HG02588 (cell line): ENCODE measurements at regions not wholly inside any gene's neighbourhood (a gene's known extent, or its start where the extent isn't known, plus 50 kb on each side); places are given as distances from the start of the nearest gene placed in this dataset.

Experiments
- ATAC-seq: cut with Tn5 transposase; IDR thresholded peaks from one replicate; pipeline ENCODE4 v1.9.1; 2021; ENCODE audit warnings: mild to moderate bottlenecking, moderate library complexity; ENCODE audit not compliant: unreplicated experiment

DNA sequence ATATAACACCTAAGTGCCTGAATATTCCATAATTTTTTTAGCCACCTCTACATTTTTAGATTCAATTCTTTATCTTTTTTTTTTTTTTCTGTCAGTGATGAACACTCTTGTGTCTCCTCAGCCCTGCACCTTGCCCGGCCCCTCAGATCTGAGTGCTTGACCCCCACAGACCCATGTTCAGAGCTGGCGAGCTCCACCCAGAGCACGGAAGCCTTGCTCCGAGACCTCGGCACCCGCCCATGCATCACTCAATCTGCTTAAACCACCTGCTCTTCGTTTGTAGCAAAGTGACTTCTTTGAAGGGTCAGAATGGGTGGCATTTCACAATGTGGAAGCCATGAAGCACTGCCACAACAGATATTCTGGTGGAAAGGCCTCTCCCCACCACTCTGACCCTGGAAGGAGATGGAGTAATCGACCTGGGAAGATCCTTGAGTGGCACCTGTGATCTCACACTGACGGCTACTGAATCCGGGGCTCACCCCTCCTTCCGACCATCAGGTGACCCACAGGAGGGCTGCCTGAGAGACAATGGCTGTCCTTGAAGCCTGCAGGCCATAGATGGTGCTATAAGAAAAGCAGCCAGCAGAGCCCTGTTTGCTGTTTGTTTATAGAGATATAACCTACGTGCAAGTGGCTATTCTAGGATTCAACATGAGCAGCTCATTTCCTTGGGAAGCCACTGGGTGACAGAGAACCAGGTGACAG is 261.1 kb upstream of the IRX4 start:
- no peak for ATAC-seq

DNA sequence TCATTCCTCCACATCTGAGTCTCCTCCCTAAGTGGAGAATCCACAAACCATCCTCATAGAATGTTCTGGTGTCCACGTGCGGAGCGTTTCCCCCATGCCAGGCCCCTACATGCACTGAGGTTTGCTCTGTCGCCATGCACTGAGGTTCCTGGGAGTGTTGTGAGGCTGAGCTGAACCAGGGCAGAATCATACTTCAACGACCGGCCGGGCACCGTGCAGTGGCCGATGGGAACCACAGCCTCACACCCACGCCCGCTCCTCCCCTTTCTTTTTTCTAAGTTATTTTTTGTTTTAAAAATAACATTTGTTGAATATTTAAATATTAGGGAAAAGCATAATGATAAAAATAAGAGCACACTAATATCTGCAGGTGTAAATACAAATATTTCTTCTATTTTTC is 260.4 kb upstream of the IRX4 start:
- no peak for ATAC-seq

DNA sequence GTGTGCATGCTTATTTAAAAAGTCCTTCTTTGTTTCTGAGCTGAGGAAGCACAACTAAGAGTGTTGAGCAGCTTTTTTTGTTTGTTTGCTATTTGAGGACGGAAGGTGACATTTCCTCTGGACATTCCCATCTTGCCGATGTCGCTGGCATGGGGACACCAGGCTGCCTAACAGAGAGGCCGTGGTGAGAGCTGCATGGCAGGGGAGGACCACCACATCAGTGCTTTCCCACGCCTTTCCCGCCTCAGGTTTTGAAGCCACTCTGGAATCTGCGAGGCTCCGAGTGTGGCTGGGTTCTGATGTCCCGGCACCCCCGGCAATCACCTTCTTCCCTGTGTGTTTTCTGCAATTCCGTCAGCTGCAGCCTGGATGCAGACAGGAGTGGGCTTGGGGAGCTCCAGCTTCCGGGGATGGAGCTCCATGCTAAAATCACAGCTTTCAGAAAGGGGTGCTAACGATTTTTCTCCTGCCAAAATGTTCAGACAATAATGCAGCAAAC is 259.8 kb upstream of the IRX4 start:
- ATAC-seq, result no peak

DNA sequence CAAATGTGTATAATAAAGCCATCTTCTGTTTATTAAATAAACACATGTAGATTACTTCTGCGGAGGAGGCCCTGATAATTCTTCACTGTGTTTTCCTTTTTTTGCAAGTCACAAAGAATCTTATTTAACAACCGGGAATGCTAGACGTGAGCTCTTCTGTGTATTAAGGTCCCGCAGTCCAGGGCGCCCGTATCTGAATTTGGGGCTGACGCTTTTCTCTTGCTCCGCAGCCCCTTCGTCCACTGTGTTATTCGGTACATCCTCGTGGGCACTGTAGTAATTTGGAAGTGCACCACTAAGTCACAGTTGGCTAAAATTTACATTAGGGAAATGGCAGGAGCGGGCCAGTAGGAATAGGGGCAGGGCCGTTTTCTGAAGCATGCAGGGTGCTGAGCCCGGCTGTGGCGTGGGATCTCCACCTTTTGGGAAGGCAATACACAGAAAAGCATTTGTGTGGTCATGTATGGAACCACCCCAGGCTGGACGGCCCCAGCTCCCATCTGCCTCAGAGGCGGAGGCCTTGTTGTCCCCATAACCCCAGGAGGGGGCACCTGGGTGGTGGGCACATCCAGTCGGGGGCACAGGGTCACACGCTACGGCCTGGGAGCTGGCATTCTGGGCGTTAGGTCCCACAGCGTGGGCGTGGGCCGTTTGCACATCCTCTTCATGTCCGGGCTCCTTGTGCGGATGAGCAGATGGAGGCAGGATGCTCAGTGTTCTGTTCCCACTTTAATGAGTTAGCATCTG is 258.7 kb upstream of the IRX4 start:
- no peak for ATAC-seq

DNA sequence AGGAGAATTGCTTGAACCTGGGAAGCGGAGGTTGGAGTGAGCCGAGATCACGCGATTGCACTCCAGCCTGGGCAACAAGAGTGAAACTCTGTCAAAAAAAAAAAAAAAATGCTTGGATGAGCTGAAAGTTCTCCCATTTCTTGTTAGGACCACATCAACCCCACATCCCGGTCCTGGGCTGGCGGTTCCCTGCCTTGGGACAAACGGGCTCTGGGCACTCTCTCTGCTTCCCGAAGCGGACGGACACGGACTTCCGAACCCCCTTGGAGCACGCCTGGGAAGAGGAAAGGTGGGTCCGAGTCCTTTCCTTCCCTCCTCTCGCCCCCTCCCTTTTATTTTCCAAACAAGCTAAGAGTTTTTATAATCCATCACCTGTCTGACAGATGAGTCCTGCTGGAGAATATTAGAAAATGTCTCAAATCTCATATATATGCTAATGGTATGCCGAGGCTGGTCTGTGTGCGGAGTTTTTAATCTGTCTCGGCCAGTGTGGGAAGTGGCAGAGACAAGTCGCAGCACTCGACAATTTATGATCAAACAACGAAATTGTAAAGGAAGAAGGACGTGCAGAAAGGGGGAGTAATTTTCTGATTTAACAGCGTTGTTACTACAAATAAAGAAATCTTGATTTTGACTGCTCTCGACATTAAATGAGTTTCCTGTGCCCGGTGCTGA is 257.9 kb upstream of the IRX4 start:
- no peak for ATAC-seq

DNA sequence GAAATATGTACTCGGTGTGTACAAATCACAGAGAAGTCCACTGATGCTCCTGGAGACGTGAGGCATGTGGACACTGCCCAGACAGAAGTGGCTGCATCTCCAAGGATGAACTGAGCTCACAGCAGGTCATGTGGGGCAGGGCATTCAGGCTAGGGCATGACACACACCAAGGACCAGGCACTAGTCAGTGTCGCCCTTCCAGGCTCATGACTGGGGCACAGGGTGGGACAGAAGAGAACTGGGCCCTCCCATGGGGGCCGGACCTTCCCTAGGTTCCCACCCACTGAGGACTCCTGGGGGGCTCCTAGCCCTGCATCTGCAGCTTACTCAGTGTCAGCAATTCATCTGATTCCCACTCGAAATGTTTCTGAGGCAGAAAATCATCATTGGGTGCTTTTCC is 256.8 kb upstream of the IRX4 start:
- no peak for ATAC-seq

DNA sequence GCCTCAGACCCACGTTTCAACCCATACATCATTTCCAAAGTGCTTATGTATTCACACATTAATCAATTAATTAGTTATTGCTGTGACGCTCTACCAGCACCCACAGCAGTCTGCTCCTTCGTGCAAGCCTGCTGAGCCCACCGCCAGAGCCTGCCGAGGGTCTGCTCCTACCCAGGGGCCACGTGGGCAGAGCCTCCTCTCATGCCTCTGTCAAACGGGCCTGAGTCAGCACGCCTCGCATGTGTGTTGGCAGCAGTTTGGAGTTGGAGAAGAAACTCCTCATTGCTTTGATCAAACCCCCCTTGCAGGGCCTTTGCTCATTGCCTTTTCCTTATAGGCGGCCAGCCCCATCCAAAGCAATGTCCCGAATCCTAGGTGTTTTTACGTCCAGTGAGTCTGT is 256.2 kb upstream of the IRX4 start:
- no peak for ATAC-seq

DNA sequence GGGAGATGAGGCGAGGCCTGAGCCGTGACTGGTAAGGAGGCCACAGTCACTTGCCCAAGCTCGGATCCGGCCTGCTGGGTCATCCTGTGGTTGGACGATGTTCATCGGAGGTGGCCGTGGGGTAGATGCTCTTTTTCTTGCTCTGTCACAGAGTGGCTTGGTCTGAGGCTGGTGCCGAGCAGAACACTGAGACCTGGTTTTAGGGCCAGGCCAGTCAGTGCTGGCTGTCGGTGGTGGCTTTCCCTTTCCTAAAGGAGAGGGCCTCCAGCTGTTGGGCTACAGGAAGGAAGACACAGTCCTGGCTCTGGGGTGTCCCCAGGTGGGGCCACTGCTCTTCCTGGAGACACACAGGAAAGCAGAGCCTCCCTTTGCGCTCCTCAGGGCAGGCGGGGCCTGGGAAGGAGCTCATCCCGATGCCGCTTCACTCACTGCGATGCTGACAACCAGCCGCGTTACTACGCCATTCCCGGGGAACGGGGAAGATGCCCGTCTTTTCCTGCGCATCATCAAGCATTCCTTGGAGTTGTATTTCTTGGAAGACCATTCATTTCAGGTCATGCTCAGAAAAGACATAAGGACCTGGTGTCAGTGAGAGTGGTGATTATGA is 254.8 kb upstream of the IRX4 start:
- ATAC-seq, result no peak

DNA sequence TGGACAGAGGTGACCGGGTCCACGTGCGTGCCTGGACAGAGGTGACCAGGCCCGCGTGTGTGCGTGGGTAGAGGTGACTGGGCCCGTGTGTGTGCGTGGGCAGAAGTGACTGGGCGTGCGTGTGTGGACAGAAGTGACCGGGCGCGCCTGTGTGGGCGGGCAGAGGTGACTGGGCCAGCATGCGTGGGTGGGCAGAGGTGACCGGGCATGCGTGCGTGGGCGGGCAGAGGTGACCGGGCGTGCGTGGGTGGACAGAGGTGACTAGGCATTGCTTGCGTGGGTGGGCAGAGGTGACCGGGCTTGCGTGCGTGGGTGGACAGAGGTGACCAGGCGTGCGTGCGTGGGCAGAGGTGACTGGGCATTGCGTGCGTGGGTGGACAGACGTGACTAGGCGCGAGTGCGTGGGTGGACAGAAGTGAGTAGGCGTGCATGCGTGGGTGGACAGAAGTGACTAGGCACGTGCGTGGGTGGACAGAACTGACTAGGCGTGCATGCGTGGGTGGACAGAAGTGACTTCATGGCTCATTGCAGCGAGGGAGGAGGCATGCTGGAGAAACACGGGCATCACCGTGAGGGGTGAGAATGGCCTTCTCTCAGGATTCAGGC is 254.1 kb upstream of the IRX4 start:
- ATAC-seq, result no peak

DNA sequence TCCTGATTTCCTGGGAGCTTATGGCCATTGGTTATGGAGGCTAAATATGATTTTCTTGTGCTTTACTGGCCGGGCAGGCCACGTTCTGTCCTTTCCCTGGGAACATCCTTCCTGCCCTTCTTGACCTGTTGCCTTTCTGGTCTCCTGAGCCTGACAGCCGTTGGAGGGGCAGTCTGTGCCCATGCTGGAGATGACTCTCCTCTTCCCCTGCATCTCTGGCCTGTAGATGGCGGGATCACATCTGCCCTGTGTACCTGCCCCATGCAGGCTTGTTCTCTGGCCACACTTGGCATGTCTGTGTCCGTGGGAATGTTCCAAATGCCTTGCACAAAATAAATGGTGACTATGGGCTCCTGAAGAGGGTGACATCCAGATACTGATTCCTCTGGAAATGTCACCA is 253.1 kb upstream of the IRX4 start:
- ATAC-seq, result no peak

DNA sequence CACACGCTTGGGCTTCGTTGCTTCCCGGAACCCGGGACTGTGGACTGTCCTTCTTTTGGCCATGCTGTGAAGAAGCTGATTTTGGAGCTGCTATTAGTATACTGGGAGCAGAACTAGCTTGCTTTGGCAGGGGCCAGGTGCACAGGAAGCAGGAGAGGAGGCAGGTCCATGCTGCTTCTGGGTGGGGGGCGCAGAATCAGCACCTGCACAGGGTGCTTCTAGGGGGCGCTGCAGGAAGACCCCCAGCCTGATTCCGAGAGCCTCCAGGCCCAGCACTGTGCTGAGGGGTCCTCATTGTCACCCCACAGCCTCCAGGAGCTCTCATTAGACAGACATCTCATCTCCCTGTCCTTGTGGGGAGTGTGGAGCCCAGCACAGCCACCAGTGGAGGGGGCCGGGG is 252.6 kb upstream of the IRX4 start:
- ATAC-seq, result no peak

DNA sequence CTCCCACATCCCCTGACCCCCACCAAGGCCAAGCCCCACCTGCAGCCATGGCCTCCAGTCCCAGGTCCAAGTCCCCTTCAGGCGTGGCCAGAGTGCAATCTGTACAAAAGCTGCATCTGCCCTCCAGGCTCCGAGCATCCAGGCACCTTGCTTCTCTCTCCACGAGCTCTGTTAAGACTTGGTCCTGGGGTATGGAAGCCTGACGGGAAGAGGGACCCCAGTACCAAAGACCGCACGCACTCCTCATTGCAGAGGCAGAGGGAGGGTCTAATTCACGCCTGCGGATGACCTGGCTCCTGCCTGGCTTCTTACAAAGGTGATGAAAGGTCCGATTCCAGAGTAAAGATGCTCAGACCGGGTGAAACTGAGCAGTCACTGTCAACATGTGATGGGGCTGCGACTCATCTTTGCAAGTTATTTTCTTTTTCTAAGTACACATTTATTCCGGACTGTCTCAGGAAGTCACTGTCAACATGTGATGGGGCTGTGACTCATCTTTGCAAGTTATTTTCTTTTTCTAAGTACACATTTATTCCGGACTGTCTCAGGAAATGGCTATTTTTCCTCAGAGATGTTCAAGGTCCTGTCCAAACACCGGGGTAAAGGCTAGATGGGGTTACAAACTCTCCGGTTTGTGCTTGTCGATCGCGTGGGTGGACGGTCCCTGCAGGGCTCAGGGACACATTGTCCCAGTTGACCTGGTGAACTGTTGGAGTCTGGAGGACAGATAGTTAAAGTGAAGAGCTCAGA is 252.0 kb upstream of the IRX4 start:
- ATAC-seq, result no peak

DNA sequence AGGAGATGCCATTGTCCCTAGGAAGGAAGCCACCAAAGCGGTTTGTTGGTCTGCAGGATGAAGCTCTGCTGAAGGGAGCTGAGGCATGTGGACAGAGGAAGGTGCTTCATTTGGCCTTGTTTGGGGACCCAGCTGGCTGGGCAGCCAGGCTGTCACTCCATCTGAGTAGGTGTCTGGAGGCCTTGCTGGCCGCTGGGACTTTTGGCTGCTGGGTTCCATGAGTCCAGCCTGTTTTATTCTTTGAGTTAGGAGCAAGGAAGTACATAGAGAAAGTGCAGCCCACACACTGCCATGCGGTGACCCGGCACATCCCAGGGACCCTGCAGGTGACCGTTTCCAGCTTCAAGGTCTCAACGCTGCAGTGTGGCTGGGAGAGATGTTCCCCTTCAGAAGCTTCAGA is 251.2 kb upstream of the IRX4 start:
- no peak for ATAC-seq

DNA sequence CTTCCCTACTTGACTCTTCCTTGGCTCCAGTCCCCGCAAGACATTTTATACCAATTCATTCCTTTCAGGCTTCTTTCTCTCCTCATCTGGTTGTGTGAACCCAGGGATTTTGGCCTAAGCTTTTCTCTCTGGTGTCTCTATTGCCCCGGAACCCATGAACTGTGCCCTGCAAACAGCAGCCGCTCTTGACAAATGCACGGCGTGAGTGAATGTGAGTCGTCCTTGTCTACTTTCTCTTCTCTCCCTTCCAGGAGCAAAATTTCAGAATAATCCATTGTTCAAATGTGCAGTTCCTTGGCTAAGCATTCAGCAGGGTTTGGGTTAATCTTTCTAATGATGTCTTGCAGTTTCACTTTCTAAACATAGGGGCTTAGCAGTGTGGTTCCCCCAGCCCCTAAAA is 250.4 kb upstream of the IRX4 start:
- no peak for ATAC-seq

DNA sequence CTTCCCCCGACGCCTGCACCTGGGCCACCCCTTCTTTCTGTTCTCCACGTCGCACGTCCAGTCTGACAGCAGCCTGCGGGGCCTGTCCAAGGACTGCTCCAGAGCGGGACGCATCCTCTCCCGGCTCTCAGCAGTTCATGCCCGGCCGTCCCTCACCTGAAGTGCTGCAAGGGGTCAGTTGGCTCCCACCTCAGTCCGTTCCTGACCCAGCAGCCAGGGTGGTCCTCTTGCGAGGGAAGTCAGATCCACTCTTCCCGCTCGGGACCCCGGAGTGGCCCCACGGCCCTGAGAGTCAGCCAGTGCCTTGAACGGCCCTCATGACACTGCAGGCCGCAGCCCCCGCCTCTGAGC is 249.7 kb upstream of the IRX4 start:
- no peak for ATAC-seq

DNA sequence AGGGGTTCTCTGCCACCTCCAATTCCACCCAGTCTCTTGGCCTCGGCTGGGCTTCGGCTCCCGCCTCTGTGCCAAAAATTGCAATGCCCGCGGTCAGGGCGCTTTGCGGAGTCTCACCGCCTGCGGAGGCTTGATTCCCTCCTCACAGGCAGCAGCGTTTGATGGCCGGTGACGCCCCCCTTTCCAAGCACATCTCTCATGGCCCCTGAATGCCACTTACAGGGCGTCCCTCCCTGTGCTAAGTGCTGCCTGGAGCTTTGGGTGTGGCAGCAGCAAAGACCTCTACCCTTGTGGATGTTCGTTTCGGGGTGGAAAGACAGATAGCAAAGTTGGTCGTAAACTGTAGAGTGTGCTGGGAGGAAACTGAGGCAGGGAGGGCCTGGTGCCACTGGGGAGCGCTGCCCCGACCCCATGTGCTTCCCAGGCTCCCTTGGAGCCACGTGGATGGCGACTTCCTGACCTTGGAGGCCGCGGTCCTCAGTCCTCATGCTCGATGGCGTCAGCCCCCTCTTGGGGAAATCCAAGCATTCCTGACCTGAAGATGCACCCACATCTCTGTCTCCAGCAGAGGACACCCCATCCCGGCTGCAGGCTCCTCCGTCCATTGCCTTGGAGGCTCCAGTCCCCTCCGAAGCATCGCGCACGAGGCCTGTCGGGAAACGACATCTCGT is 249.2 kb upstream of the IRX4 start:
- no peak for ATAC-seq

DNA sequence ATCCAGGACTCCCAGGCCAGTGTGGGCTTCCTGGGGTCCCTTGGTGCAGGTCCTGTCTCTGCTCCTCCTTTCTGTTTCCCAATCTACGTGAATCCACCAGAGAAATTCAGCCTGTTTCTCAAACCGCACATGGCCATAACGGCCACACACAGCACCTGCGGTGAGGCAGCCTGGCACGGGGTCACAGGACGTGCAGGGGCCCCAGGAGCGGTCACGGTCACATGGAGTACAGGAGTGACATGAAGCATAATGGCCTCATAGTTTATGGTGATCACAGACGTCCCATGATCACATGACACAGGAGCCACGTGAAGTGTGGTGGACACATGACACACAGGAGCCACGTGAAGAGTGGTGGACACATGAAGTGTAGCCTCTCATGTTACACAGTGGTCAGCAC is 248.5 kb upstream of the IRX4 start:
- no peak for ATAC-seq

DNA sequence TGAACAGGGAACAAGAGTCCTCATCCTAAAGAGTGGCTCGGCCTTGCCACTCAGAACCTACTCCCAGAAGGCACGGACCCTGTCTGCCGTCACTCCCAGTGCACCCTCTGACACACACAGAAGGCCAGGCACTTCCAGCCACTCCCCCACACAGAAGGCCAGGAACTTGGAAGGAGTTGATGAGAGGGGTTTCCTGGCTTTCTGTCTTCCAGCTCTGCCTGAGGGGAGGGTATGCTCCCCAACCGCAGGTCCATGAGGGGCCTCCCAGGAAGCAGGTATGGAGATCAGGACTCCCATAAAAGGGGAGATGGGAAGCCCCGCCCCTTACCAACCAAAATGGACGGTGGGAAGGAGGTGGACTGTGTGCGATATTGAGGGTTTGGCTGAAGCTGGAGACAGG is 247.6 kb upstream of the IRX4 start:
- no peak for ATAC-seq

DNA sequence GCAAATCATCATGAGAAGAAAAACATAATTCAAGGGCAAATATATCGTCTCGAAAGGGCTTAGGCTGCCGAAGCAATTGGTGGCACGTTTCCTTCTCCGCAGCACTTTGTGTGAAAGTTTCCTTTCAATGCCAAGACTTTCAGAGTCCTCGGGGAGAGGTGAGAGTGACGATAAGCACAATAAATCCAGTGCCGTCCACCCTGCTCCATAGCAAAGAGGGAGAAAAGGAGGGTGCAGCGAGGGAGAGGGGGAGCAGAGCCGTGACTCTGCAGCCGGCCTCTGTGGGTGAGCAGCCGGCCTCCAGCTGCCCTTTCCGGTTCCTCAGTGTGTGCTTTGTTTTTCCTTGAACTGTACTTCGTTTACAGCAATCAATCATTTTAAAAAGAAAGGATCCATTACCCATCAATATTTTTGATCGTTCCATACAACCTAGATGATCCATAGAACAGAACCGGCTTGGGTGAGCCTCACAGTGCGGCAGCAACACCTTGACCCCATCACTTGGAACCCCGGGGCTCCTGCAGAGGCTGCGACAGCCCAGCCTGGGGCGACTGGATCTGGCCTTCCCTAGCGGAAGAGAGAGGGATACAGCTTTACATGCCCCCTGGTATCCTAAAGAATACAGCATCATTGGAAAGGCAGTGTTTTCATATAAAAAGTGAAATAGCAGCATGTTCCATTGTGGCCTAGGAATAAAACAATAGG is 247.0 kb upstream of the IRX4 start:
- no peak for ATAC-seq
